MM.1S (cell line): ENCODE measurements at regions not wholly inside any gene's neighbourhood (a gene's known extent, or its start where the extent isn't known, plus 50 kb on each side); places are given as distances from the start of the nearest gene placed in this dataset.

Source experiments
- EZH2 ChIP-seq: fragments of 300-600 bp; sonication (generic); optimal IDR thresholded peaks from 2 replicates; pipeline ENCODE3; 2017; ENCODE audit warnings: low read depth, mild to moderate bottlenecking, antibody characterized with exemption, low read length, mixed read lengths
- EZH2phosphoT487 ChIP-seq: fragments of 300-600 bp; sonication (generic); IDR thresholded peaks from 2 replicates; pipeline ENCODE4 v1.6.1; 2018; ENCODE audit warnings: antibody characterized with exemption, low read length
- TF ChIP-seq, protein P1 (sequence below): fragments of 300-600 bp; sonication (generic); IDR thresholded peaks from 2 replicates; pipeline ENCODE4 v1.5.1; 2016; ENCODE audit warnings: antibody characterized with exemption, low read length, mixed read lengths

GRCh38 chr18:77996737-77997136, 747.1 kb downstream of the GALR1 start:
- TF ChIP-seq, protein P1, sequence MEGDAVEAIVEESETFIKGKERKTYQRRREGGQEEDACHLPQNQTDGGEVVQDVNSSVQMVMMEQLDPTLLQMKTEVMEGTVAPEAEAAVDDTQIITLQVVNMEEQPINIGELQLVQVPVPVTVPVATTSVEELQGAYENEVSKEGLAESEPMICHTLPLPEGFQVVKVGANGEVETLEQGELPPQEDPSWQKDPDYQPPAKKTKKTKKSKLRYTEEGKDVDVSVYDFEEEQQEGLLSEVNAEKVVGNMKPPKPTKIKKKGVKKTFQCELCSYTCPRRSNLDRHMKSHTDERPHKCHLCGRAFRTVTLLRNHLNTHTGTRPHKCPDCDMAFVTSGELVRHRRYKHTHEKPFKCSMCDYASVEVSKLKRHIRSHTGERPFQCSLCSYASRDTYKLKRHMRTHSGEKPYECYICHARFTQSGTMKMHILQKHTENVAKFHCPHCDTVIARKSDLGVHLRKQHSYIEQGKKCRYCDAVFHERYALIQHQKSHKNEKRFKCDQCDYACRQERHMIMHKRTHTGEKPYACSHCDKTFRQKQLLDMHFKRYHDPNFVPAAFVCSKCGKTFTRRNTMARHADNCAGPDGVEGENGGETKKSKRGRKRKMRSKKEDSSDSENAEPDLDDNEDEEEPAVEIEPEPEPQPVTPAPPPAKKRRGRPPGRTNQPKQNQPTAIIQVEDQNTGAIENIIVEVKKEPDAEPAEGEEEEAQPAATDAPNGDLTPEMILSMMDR, result no peak
- TF ChIP-seq EZH2phosphoT487 (no peak), EZH2 (no peak)
